BE2C (cell line): ENCODE measurements at regions not wholly inside any gene's neighbourhood (a gene's known extent, or its start where the extent isn't known, plus 50 kb on each side); places are given as distances from the start of the nearest gene placed in this dataset.

Experiments used
- DNase-seq: peaks from one replicate; pipeline ENCODE4 v3.0.0-alpha.2; 2020
- H3K27me3 ChIP-seq: fragments of 250-450 bp; sonication (Bioruptor Pico); 2 replicates; pipeline ENCODE4 v1.5.1; 2020; ENCODE audit warnings: mild to moderate bottlenecking
- H3K36me3 ChIP-seq: fragments of 250-450 bp; sonication (Bioruptor Pico); 2 replicates; pipeline ENCODE4 v1.5.1; 2020; ENCODE audit warnings: mild to moderate bottlenecking
- H3K4me1 ChIP-seq: fragments of 250-450 bp; sonication (Bioruptor Pico); 2 replicates; pipeline ENCODE4 v1.5.1; 2020
- H3K4me3 ChIP-seq: 2 replicates; pipeline ENCODE4 v1.5.1; 2011; ENCODE audit warnings: low read depth, low read length
- H3K9me3 ChIP-seq: fragments of 250-450 bp; sonication (Bioruptor Pico); 2 replicates; pipeline ENCODE4 v1.5.1; 2020
- CTCF ChIP-seq: IDR thresholded peaks from 2 replicates; pipeline ENCODE4 v1.5.1; 2012; ENCODE audit warnings: mild to moderate bottlenecking, low read depth, low read length

GRCh38 chr5:155193029-155193428, 179.5 kb downstream of the KIF4B start:
- Histone ChIP-seq H3K4me3 (no peak overlapping the region), H3K4me1 (no peaks in the 10 kb centered on the region), H3K36me3 (no peaks in the 10 kb centered on the region), H3K27me3 (no peaks in the 10 kb centered on the region), H3K9me3 (no peaks in the 10 kb centered on the region)
- DNase-seq = no peak
- no peak for TF ChIP-seq CTCF

- Histone ChIP-seq H3K4me3 (no peak overlapping the region), H3K4me1 (no peaks in the 10 kb centered on the region), H3K9me3 (no peaks in the 10 kb centered on the region), H3K27me3 (no peaks in the 10 kb centered on the region), H3K36me3 (no peaks in the 10 kb centered on the region)
- DNase-seq = no peak
- no peak for TF ChIP-seq CTCF
Observed at GRCh38 chr5:155193483-155194107, 180.0 kb downstream of the KIF4B start.

GRCh38 chr5:155200608-155201007, 187.1 kb downstream of the KIF4B start:
- H3K36me3 ChIP-seq = no peaks in the 10 kb centered on the region
- H3K27me3 ChIP-seq = no peaks in the 10 kb centered on the region
- H3K4me3 ChIP-seq = no peak overlapping the region
- no peak for TF ChIP-seq CTCF
- H3K4me1 ChIP-seq = no peaks in the 10 kb centered on the region
- DNase-seq = no peak
- H3K9me3 ChIP-seq = no peaks in the 10 kb centered on the region

GRCh38 chr5:155211764-155212163, 198.2 kb downstream of the KIF4B start:
- no peak for TF ChIP-seq CTCF
- H3K4me1 ChIP-seq = no peaks in the 10 kb centered on the region
- no peak overlapping the region for H3K4me3 ChIP-seq
- H3K27me3 ChIP-seq = no peaks in the 10 kb centered on the region
- no peak for DNase-seq
- H3K9me3 ChIP-seq = no peaks in the 10 kb centered on the region
- no peaks in the 10 kb centered on the region for H3K36me3 ChIP-seq

GRCh38 chr5:155222393-155222792, 208.8 kb downstream of the KIF4B start:
- TF ChIP-seq CTCF = no peak
- Histone ChIP-seq H3K9me3 (no peaks in the 10 kb centered on the region), H3K4me1 (no peaks in the 10 kb centered on the region), H3K36me3 (no peaks in the 10 kb centered on the region), H3K27me3 (no peaks in the 10 kb centered on the region), H3K4me3 (no peak overlapping the region)
- no peak for DNase-seq

- H3K36me3 ChIP-seq = no peaks in the 10 kb centered on the region
- no peak overlapping the region for H3K4me3 ChIP-seq
- no peak for DNase-seq
- H3K4me1 ChIP-seq = no peaks in the 10 kb centered on the region
- no peak for TF ChIP-seq CTCF
- H3K27me3 ChIP-seq = no peaks in the 10 kb centered on the region
- no peaks in the 10 kb centered on the region for H3K9me3 ChIP-seq
Observed at GRCh38 chr5:155229135-155229534, 215.6 kb downstream of the KIF4B start.
